GM21825 (cell line): ENCODE measurements at regions not wholly inside any gene's neighbourhood (a gene's known extent, or its start where the extent isn't known, plus 50 kb on each side); places are given as distances from the start of the nearest gene placed in this dataset.

Experiments used
- ATAC-seq: cut with Tn5 transposase; IDR thresholded peaks from one replicate; pipeline ENCODE4 v1.9.1; 2021; ENCODE audit warnings: mild to moderate bottlenecking, moderate library complexity; ENCODE audit not compliant: unreplicated experiment

- ATAC-seq, result no peak
Measured at GRCh38 chr3:132232231-132232792, 84.9 kb upstream of the ACP3 start.

GRCh38 chr3:132236701-132237651, 80.2 kb upstream of the ACP3 start:
- peak; percentile 79 for ATAC-seq

- ATAC-seq, result no peak
Measured at GRCh38 chr3:132237652-132238032, 79.6 kb upstream of the ACP3 start.

GRCh38 chr3:132239587-132239986, 77.6 kb upstream of the ACP3 start:
- ATAC-seq, result no peak

GRCh38 chr3:132241776-132242514, 75.3 kb upstream of the ACP3 start:
- no peak for ATAC-seq

GRCh38 chr3:132242790-132243189, 74.4 kb upstream of the ACP3 start:
- no peak for ATAC-seq

GRCh38 chr3:132245552-132246142, 71.6 kb upstream of the ACP3 start:
- no peak for ATAC-seq

GRCh38 chr3:132246212-132246611, 71.0 kb upstream of the ACP3 start:
- ATAC-seq, result no peak

GRCh38 chr3:132247211-132247610, 70.0 kb upstream of the ACP3 start:
- ATAC-seq, result no peak

GRCh38 chr3:132248490-132248889, 68.7 kb upstream of the ACP3 start:
- no peak for ATAC-seq

GRCh38 chr3:132253262-132253878, 63.8 kb upstream of the ACP3 start:
- no peak for ATAC-seq

GRCh38 chr3:132254076-132254755, 63.0 kb upstream of the ACP3 start:
- ATAC-seq, result no peak

- no peak for ATAC-seq
Measured at GRCh38 chr3:132255041-132255745, 62.0 kb upstream of the ACP3 start.

GRCh38 chr3:132256989-132257388, 60.2 kb upstream of the ACP3 start:
- no peak for ATAC-seq

- no peak for ATAC-seq
Measured at GRCh38 chr3:132261506-132261905, 55.7 kb upstream of the ACP3 start.

- ATAC-seq, result no peak
Measured at GRCh38 chr3:132262305-132262704, 54.9 kb upstream of the ACP3 start.

- no peak for ATAC-seq
Measured at GRCh38 chr3:132262956-132263355, 54.3 kb upstream of the ACP3 start.

- ATAC-seq, result no peak
Measured at GRCh38 chr3:132265028-132265427, 52.2 kb upstream of the ACP3 start.

GRCh38 chr3:132265488-132265887, 51.7 kb upstream of the ACP3 start:
- no peak for ATAC-seq
